H1 (cell line): ENCODE measurements at regions not wholly inside any gene's neighbourhood (a gene's known extent, or its start where the extent isn't known, plus 50 kb on each side); places are given as distances from the start of the nearest gene placed in this dataset.
"Not testable (repeated sequence)": the region's sequence is repeated elsewhere in the genome, so short reads cannot be mapped to it uniquely, and the experiment has no call there.

Experiments
- CTCF ChIA-PET: fragments of 300-600 bp; sonication (Branson Sonifier 250); formaldehyde crosslinking; loops from one replicate; lab custom pipeline; 2021; ENCODE audit not compliant: partially characterized antibody; lab: Charles Lee
- POLR2A ChIA-PET: fragments of 300-600 bp; sonication (Branson Sonifier 250); formaldehyde crosslinking; loops from one replicate; lab custom pipeline; 2021; ENCODE audit warnings: inconsistent platforms; ENCODE audit not compliant: partially characterized antibody; lab: Charles Lee
- DNase-seq, 2 experiments: peaks; one replicate each; pipeline versions ENCODE4 v3.0.0 to v3.0.0-alpha.2; 2010 to 2022; ENCODE audit warnings: low spot score in 2 of 2, low read depth in 1 of 2, mixed read lengths in 1 of 2
- FAIRE-seq: peaks from 2 replicates; lab custom pipeline; 2011; peaks lifted over from hg19 to GRCh38; lab: Jason Lieb, UNC
- H2AFZ ChIP-seq: 2 replicates; pipeline ENCODE4 v1.8.1; 2012; ENCODE audit warnings: low read length, inconsistent platforms
- H2AK5ac ChIP-seq: 2 replicates; pipeline ENCODE4 v1.6.1; 2013; ENCODE audit warnings: low read depth, low read length
- H2BK120ac ChIP-seq: replicated peaks from 2 replicates; pipeline ENCODE3; 2013; ENCODE audit warnings: low read depth, low read length, inconsistent platforms
- H2BK12ac ChIP-seq: 2 replicates; pipeline ENCODE4 v1.6.1; 2013; ENCODE audit warnings: low read depth, low read length
- H2BK15ac ChIP-seq: 2 replicates; pipeline ENCODE4 v1.6.1; 2013; ENCODE audit warnings: low read length
- H2BK20ac ChIP-seq: 2 replicates; pipeline ENCODE4 v1.6.1; 2013; ENCODE audit warnings: low read length
- H2BK5ac ChIP-seq: 2 replicates; pipeline ENCODE4 v1.6.1; 2013; ENCODE audit warnings: low read depth, low read length
- H3K14ac ChIP-seq: 2 replicates; pipeline ENCODE4 v1.6.1; 2013; ENCODE audit warnings: inconsistent platforms; ENCODE audit not compliant: insufficient read length
- H3K18ac ChIP-seq: 2 replicates; pipeline ENCODE4 v1.6.1; 2013; ENCODE audit warnings: low read length; ENCODE audit errors: extremely low read depth
- H3K23ac ChIP-seq: 2 replicates; pipeline ENCODE4 v1.6.1; 2013; ENCODE audit warnings: inconsistent platforms; ENCODE audit not compliant: insufficient read length
- H3K23me2 ChIP-seq: 2 replicates; pipeline ENCODE4 v1.6.1; 2013; ENCODE audit warnings: low read depth, low read length
- H3K27ac ChIP-seq: 2 replicates; pipeline ENCODE4 v1.6.1; 2011; ENCODE audit warnings: low read depth, low read length, inconsistent platforms
- H3K27me3 ChIP-seq, 4 experiments: replicated peaks in 1 of 4; 1 replicate in 1 of 4; 2 replicates in 3 of 4; pipeline versions ENCODE4 v1.6.1 to v1.8.1; 2011 to 2013; ENCODE audit warnings: low read length in 3 of 4, mild to moderate bottlenecking in 3 of 4, inconsistent platforms in 2 of 4, mixed read lengths in 2 of 4, moderate library complexity in 1 of 4; ENCODE audit not compliant: control insufficient read depth in 3 of 4, insufficient read depth in 3 of 4; ENCODE audit errors: extremely low read depth in 1 of 4
- H3K36me3 ChIP-seq, 4 experiments: 2 replicates each; pipeline versions ENCODE4 v1.6.1 to v1.8.1; 2011 to 2013; ENCODE audit warnings: mild to moderate bottlenecking in 4 of 4, low read length in 3 of 4, moderate library complexity in 2 of 4, control low read depth in 1 of 4, inconsistent platforms in 1 of 4; ENCODE audit not compliant: insufficient read depth in 4 of 4, control insufficient read depth in 2 of 4
- H3K4ac ChIP-seq: replicated peaks from 2 replicates; pipeline ENCODE3; 2013; ENCODE audit warnings: low read length, low read depth, mixed read lengths, inconsistent platforms; ENCODE audit not compliant: insufficient read length
- H3K4me1 ChIP-seq, 4 experiments: replicated peaks in 1 of 4; 1 replicate in 1 of 4; 2 replicates in 3 of 4; pipeline versions ENCODE4 v1.6.1 to v1.8.1; 2011 to 2013; ENCODE audit warnings: low read length in 3 of 4, inconsistent platforms in 2 of 4, mixed read lengths in 1 of 4; ENCODE audit not compliant: insufficient read depth in 4 of 4, control insufficient read depth in 3 of 4
- H3K4me2 ChIP-seq, 2 experiments: 2 replicates each; pipeline versions ENCODE4 v1.6.1 to v1.8.1; 2011 to 2013; ENCODE audit warnings: low read depth in 2 of 2, low read length in 2 of 2, control low read depth in 1 of 2, inconsistent platforms in 1 of 2, mild to moderate bottlenecking in 1 of 2; ENCODE audit not compliant: insufficient read depth in 1 of 2
- H3K4me3 ChIP-seq, 4 experiments: fragments of 200-600, 300-600 bp in 1 of 4; sonication (generic), shearing (Covaris generic), sonication (Bioruptor Twin) in 1 of 4; 2 replicates each; pipeline versions ENCODE4 v1.5.1 to v1.8.1; 2011 to 2016; ENCODE audit warnings: low read length in 4 of 4, low read depth in 3 of 4, control low read depth in 2 of 4, inconsistent platforms in 2 of 4, mild to moderate bottlenecking in 2 of 4, mixed read lengths in 1 of 4, moderate library complexity in 1 of 4; ENCODE audit not compliant: insufficient read depth in 2 of 4; ENCODE audit errors: extremely low read depth in 1 of 4
- H3K56ac ChIP-seq: replicated peaks from 2 replicates; pipeline ENCODE3; 2013; ENCODE audit warnings: low read depth, mild to moderate bottlenecking, mixed read lengths, low read length, inconsistent platforms; ENCODE audit not compliant: insufficient read length
- H3K79me1 ChIP-seq: 2 replicates; pipeline ENCODE4 v1.6.1; 2013; ENCODE audit warnings: low read depth, low read length, control low read depth
- H3K79me2 ChIP-seq, 2 experiments: 2 replicates each; pipeline versions ENCODE4 v1.6.1 to v1.8.1; 2012 to 2013; ENCODE audit warnings: low read length in 2 of 2, mild to moderate bottlenecking in 2 of 2, inconsistent platforms in 1 of 2; ENCODE audit not compliant: insufficient read depth in 2 of 2, control insufficient read depth in 1 of 2
- H3K9ac ChIP-seq, 4 experiments: replicated peaks in 1 of 4; 1 replicate in 1 of 4; 2 replicates in 3 of 4; pipeline versions ENCODE4 v1.6.1 to v1.8.1; 2011 to 2013; ENCODE audit warnings: low read depth in 3 of 4, low read length in 3 of 4, control low read depth in 2 of 4, mild to moderate bottlenecking in 2 of 4, moderate library complexity in 2 of 4, inconsistent platforms in 1 of 4; ENCODE audit errors: extremely low read depth in 1 of 4
- H3K9me3 ChIP-seq, 2 experiments: 2 replicates each; pipeline versions ENCODE4 v1.6.1 to v1.8.1; 2012 to 2013; ENCODE audit warnings: mild to moderate bottlenecking in 2 of 2, moderate library complexity in 2 of 2, control low read depth in 1 of 2, inconsistent platforms in 1 of 2, low read depth in 1 of 2, low read length in 1 of 2, mixed read lengths in 1 of 2; ENCODE audit not compliant: insufficient read depth in 2 of 2
- H4K20me1 ChIP-seq, 2 experiments: replicated peaks in 1 of 2; 2 replicates each; pipeline versions ENCODE3 to v1.8.1; 2011 to 2013; ENCODE audit warnings: inconsistent platforms in 2 of 2, low read length in 2 of 2, mild to moderate bottlenecking in 1 of 2; ENCODE audit not compliant: insufficient read depth in 2 of 2, control insufficient read depth in 1 of 2
- H4K5ac ChIP-seq: 2 replicates; pipeline ENCODE4 v1.6.1; 2013; ENCODE audit warnings: low read length, low read depth, mixed read lengths, inconsistent platforms; ENCODE audit not compliant: insufficient read length
- H4K8ac ChIP-seq: 2 replicates; pipeline ENCODE4 v1.8.0; 2013; ENCODE audit warnings: mild to moderate bottlenecking, moderate library complexity, low read length, inconsistent platforms; ENCODE audit not compliant: insufficient read depth; ENCODE audit errors: extremely low read depth
- H4K91ac ChIP-seq: replicated peaks from 2 replicates; pipeline ENCODE3; 2013; ENCODE audit warnings: low read length, mixed read lengths, inconsistent platforms; ENCODE audit not compliant: insufficient read length
- WGBS, 2 experiments: shearing (Covaris generic) in 1 of 2; methylation state at CpG; one replicate each; pipeline versions ENCODE4 v1.1.6 to v1.1.7; 2013 to 2015; ENCODE audit warnings: low lambda C conversion rate in 2 of 2, mixed read lengths in 2 of 2, inconsistent platforms in 1 of 2, low coverage in 1 of 2, missing lambda C conversion rate in 1 of 2; ENCODE audit not compliant: insufficient replicate concordance in 2 of 2, insufficient coverage in 1 of 2, insufficient read length in 1 of 2; ENCODE audit errors: extremely low coverage in 1 of 2, missing lambda C conversion rate in 1 of 2; 5-methylcytosine and 5-hydroxymethylcytosine counted together

- H2AFZ ChIP-seq, H4K8ac ChIP-seq, H3K4ac ChIP-seq, DNase-seq, H2BK12ac ChIP-seq, H3K14ac ChIP-seq, H4K5ac ChIP-seq, H2BK5ac ChIP-seq, H2BK15ac ChIP-seq, H3K4me1 ChIP-seq, H3K56ac ChIP-seq, H2AK5ac ChIP-seq, FAIRE-seq, H3K9me3 ChIP-seq, H3K18ac ChIP-seq, H3K27me3 ChIP-seq, H3K4me3 ChIP-seq, H3K27ac ChIP-seq, H3K79me2 ChIP-seq, H3K9ac ChIP-seq, H2BK20ac ChIP-seq, H3K4me2 ChIP-seq, H3K23me2 ChIP-seq, H3K79me1 ChIP-seq, H4K20me1 ChIP-seq, H2BK120ac ChIP-seq, H3K23ac ChIP-seq, POLR2A ChIA-PET, CTCF ChIA-PET, H4K91ac ChIP-seq, H3K36me3 ChIP-seq: not testable (repeated sequence)
- no CpG with 5 or more reads among the region's 6 CpGs for WGBS, 2 experiments
These were observed 87.8 kb downstream of the NSUN5 start for GRCh38 chr7:73220766-73221370.

GRCh38 chr7:73220357-73220756, 88.3 kb downstream of the NSUN5 start:
- H3K27ac ChIP-seq, H3K23me2 ChIP-seq, H2AFZ ChIP-seq, POLR2A ChIA-PET, H3K9ac ChIP-seq, H3K4me2 ChIP-seq, H3K27me3 ChIP-seq, H3K36me3 ChIP-seq, H4K20me1 ChIP-seq, FAIRE-seq, H4K8ac ChIP-seq, H3K4me3 ChIP-seq, H3K14ac ChIP-seq, H3K79me2 ChIP-seq, H2BK120ac ChIP-seq, H3K4me1 ChIP-seq, CTCF ChIA-PET, H3K18ac ChIP-seq, H2BK15ac ChIP-seq, H3K79me1 ChIP-seq, H3K4ac ChIP-seq, H3K23ac ChIP-seq, H2BK5ac ChIP-seq, H3K9me3 ChIP-seq, H3K56ac ChIP-seq, H4K91ac ChIP-seq, H2BK12ac ChIP-seq, DNase-seq, H2BK20ac ChIP-seq, H2AK5ac ChIP-seq, H4K5ac ChIP-seq: not testable (repeated sequence)
- WGBS, 2 experiments: no CpG with 5 or more reads among the region's 15 CpGs
